ENCODE measurements at regions not wholly inside any gene's neighbourhood (a gene's known extent, or its start where the extent isn't known, plus 50 kb on each side); places are given as distances from the start of the nearest gene placed in this dataset.

DNA sequence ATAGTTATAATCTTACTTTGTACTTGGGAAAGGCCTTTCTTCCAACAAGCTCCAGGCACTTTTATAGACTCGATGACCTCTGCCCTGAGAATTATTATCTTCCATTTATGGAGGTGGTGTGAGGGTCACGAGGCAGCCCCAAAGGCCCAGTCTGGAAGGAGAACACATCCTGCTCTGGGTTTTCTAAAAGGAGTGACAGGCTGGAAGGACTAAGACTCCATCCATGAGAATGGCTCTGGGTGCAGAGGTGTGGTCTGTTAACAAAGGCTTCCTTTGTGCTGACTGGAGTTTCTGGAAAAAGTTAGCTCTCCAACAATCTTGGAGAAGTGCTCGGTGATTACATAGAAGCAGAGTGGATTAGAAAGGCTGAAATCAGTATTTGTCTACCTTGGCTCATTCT lies 74.7 kb upstream of the SESN3 start:
- TF ChIP-seq POLR2A (IDR thresholded peaks at IDR 0.05; ENCODE audit: borderline replicate concordance, extremely low read depth, insufficient read depth, insufficient read length) (no peak), RAD21 (IDR thresholded peaks at IDR 0.05; ENCODE audit: low read depth) (no peak), ZNF274 (IDR thresholded peaks at IDR 0.05; ENCODE audit: low read depth, low read length) (no peak)
- TF ChIP-seq, protein P1, sequence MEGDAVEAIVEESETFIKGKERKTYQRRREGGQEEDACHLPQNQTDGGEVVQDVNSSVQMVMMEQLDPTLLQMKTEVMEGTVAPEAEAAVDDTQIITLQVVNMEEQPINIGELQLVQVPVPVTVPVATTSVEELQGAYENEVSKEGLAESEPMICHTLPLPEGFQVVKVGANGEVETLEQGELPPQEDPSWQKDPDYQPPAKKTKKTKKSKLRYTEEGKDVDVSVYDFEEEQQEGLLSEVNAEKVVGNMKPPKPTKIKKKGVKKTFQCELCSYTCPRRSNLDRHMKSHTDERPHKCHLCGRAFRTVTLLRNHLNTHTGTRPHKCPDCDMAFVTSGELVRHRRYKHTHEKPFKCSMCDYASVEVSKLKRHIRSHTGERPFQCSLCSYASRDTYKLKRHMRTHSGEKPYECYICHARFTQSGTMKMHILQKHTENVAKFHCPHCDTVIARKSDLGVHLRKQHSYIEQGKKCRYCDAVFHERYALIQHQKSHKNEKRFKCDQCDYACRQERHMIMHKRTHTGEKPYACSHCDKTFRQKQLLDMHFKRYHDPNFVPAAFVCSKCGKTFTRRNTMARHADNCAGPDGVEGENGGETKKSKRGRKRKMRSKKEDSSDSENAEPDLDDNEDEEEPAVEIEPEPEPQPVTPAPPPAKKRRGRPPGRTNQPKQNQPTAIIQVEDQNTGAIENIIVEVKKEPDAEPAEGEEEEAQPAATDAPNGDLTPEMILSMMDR (IDR thresholded peaks at IDR 0.05 in 2 of 3, conservative IDR thresholded peaks at IDR 0.05 in 1 of 3; ENCODE audit: borderline replicate concordance in 1 of 3, insufficient read depth in 1 of 3, low read depth in 2 of 3, low read length in 2 of 3) = no peak
- TF ChIP-seq, protein P2, sequence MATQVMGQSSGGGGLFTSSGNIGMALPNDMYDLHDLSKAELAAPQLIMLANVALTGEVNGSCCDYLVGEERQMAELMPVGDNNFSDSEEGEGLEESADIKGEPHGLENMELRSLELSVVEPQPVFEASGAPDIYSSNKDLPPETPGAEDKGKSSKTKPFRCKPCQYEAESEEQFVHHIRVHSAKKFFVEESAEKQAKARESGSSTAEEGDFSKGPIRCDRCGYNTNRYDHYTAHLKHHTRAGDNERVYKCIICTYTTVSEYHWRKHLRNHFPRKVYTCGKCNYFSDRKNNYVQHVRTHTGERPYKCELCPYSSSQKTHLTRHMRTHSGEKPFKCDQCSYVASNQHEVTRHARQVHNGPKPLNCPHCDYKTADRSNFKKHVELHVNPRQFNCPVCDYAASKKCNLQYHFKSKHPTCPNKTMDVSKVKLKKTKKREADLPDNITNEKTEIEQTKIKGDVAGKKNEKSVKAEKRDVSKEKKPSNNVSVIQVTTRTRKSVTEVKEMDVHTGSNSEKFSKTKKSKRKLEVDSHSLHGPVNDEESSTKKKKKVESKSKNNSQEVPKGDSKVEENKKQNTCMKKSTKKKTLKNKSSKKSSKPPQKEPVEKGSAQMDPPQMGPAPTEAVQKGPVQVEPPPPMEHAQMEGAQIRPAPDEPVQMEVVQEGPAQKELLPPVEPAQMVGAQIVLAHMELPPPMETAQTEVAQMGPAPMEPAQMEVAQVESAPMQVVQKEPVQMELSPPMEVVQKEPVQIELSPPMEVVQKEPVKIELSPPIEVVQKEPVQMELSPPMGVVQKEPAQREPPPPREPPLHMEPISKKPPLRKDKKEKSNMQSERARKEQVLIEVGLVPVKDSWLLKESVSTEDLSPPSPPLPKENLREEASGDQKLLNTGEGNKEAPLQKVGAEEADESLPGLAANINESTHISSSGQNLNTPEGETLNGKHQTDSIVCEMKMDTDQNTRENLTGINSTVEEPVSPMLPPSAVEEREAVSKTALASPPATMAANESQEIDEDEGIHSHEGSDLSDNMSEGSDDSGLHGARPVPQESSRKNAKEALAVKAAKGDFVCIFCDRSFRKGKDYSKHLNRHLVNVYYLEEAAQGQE (IDR thresholded peaks at IDR 0.05; ENCODE audit: low read depth) = no peak

Data from HCT116 (cell line).